CD4-positive, alpha-beta T cell treated with Interleukin-4 for 4 hours (primary cell): ENCODE measurements at regions not wholly inside any gene's neighbourhood (a gene's known extent, or its start where the extent isn't known, plus 50 kb on each side); places are given as distances from the start of the nearest gene placed in this dataset.

ENCODE experiments used
- DNase-seq: peaks from one replicate; pipeline ENCODE4 v3.0.0-alpha.2; 2020

DNA sequence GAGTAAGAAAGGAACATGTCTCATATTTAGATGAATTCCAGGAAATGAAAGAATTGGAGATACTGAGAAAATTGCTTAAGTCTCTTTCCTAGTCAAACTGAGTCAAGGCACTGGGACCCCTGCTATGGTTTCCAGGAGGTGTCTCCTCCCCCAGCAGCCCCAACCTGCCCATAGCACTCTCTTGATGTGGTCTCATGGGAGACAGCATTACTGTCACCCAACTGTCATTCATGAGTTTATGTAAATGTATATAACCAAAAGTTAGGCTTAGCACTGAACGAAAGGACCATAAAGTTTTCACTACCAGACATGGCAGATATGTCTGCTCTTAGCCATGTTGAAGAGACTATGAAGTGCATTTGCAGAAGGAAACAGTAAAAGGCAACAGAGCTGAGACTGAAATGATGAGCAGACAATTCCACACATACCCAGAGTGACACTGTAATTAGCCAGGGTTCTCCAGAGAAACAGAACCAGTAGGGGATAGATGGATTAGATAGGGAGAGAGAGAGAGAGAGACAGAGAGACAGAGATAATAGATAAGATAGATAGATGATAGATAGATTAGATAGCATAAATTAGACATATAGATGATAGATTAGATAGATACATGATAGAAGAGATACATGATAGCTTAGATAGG lies 328.1 kb downstream of the BRD1 start:
- no peak for DNase-seq

DNA sequence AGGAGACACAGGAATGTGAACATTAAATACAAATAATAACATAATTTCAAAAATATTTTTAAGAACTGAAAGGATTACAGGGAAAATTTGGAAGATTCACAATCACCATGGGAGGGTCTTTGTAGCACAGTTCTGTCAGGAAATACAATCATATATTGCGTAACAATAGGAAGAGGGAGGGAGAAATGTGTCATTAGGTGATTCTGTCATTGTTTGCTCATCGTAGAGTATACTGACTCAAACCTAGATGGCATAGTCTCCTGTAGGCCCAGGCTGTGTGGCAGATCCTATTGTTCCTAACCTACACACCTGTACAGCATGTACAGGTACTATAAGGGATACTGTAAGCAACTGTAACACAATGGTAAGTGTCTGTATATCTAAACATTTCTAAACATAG lies 330.4 kb downstream of the BRD1 start:
- DNase-seq, result no peak

DNA sequence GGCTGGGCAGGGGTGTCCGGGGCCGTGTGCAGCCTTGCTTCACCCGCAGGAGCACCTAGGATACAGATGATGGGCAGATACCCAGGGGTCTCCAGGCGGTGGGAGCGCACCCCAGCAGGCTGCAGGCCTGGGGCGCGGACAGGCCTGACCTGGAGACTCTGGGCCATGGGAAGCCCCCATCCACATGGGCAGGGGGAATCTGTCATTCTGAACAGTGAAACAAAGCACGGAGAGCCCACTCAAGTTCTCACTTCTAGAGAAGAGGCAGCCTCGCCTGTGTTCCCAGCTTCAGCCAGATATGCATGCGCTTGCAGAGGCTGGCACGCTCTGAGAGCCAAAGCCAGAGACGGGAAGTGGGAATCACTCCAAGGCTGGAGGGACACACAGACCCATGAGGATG lies 333.1 kb downstream of the BRD1 start:
- no peak for DNase-seq

DNA sequence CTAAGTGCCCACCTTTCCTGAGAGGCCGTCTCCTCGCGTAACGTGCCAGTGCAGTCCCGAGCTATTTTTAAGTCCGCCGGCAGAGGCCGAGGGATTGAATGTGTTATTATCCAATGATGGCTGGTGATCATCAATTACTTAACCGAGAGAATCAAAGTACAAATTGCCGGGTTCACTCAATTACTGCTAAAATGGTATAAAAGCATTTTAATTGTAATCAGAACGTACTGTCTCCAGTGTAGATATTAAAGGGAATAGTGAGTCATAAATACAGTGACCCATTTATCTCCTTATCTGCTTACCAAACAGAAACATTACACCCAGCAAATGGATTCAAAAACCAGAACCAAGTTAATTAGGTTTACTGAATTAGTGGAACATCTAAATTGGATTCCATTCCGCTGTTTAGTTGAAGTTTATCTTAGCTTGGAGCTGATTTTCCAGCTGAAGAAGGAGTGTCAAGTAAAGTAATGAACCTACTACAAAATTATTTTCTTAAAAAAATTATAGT lies 334.9 kb downstream of the BRD1 start:
- DNase-seq, result no peak

DNA sequence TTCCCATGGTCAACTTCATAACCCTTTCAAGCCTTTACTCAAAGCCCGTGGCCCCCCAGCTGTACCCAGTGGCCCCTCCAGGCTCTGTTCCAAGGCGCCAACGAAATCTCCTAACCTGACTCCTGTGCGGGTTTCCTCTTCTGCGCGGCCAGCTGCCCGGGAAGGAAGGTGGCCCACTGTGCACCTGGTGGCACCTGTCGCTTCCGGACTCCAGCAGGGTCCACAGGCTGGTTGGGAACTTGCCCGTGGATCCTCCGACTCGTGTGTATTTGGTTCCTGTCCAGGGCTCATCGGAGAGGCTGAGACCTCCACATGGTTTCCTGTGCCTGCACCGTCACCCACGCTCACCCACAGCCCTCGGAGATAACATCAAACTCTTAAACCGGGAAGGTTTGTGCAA lies 335.4 kb downstream of the BRD1 start:
- no peak for DNase-seq

DNA sequence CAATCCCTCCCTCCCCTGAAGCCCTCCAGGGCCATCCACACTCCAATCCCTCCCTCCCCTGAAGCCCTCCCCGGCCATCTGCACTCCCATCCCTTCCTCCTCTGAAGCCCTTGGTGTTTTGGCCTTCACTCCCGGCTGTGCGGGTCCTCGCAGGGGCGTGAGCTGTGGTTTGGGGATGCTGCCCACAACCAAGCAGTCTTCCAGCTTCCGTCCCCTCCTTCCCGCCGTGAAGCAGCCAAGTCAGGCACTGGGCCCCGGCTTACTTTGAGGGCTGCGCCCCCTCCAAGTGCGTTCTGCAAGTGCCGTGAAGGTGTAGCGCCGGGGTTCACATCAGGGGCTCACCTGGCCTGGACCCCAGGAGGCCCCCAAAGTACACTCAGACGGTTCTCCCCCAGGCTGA lies 335.9 kb downstream of the BRD1 start:
- DNase-seq, result no peak

DNA sequence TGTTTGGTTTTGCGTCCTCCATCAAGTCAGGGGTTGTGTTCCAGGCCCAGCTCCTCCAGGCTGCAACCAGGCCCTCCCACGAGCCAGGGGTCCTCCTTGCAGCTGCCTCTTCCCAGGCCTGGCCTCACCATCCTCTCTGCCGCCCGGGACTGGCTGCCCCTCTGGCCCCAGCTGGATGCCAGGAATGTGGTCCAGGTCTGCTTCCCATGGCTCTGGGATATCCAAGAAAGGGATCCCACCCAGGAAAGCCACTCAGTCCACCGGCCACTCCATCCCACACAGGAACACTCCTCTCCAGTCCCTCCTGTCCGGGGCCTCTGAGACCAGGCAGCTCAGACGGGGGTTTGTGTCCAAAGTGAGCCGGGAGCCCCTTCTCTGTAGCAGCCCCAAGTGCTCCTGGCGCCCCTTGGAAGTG lies 336.4 kb downstream of the BRD1 start:
- no peak for DNase-seq

DNA sequence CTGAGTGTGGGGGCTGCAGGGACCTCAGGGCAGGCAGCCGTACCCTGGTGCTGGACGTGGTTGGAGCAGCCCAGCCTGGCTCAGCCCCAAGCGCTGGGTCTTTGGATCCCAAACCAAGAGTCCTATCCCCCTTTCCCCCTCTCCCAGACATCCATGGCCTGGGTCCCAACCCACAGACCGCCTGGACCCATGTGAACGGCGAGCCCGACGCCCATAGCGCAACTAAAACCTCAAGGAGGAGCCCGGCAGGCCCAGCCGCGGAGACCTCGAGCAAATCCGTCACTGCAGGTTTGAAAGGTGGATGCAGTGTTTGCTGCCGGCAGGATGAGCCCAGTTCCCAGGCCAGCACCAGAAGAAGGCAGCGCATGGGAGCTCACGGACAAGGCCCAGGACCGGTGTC lies 337.0 kb downstream of the BRD1 start:
- DNase-seq, result no peak

DNA sequence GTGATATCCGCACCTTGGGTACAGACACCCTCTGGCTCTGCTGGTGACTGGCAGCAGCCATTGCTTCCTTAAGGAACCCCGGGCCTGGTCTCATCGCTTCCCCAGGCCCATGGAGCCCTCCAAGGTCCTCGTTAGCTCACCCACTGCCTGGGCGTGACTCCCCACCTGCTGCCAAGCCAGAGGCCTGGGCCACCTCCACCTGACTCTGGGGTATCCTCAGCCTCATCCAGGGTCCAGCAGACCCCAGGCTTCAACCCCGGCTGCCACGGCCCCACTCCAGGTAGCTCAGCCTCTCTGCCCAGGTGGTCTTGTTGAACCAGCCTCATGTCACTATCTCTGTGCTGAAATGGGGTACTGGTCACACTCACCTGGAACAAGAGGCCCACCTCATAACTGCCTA lies 337.9 kb downstream of the BRD1 start:
- DNase-seq, result no peak

DNA sequence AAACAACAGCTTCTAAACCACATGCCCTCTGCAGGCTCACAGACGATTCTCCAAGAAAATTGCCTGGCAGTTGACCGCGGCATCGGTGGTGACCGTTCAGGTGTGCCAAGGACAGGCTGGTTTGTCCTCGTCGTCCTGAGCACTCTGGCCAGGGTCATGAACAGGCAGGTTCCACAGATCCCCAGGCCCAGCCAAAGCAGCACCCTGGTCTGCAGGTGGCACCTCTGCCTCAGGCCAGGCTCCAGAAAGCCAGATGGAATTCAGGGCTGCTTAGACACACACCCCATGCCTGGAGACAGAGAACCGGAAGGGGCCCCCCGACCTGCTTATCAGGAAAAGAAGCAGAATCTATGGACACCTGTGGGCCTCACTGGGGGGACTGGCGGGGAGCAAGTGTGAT lies 338.7 kb downstream of the BRD1 start:
- no peak for DNase-seq

DNA sequence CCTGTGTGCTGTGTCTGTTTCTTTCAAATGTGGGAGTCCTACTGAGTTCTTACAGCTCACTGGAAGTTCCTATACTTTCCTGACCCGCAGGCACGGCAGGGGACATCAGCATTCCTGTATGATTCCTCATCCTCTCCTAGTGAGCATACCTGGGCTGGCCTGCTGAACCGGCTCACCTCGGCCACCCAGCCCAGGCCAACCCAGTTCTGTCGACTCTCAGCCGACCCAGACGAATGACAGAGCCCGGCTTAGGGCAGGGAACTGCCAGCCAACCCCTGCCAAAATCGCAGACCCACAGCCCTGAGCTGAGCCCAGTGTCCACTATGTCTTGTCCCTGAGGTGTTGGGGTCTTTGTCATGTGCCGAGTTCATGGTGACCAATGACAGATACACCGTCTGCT lies 339.7 kb downstream of the BRD1 start:
- no peak for DNase-seq

DNA sequence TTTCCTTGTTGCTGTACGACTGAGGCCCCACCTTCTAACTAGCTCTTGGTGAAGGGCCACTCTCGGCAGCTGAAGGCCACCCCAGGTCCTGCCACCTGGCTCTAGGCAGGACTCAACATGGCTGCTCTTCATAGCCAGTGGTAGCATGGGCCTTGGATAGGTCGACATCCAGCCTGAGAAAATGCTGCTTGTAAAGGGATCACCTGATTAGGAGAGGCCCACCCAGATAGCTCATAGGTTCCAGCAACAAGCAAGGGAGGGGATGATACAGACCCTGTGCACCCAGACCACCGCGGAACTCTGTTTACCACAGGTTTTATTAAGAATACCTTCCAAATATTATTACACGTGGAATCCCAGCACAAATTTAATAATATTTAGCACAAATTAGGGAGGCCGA lies 341.4 kb downstream of the BRD1 start:
- no peak for DNase-seq

DNA sequence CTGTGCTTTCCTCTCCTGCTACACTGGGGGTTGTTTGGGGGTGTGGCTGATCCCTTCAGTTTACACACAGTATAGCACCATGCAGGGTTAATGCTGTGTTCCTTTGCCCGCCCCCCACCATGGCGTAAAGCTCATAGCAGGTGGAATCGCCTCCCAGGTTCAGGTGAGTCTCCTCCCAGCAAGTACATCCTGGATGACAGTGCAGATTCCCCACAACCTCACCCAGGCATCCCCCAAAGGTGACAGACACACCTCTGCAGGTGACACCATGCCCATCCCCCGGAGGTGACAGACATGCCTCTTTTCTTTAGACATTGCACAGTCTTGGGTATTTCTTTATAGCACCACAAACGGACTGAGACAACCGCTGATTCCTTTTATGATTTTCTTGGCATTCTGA lies 343.7 kb downstream of the BRD1 start:
- DNase-seq, result no peak

DNA sequence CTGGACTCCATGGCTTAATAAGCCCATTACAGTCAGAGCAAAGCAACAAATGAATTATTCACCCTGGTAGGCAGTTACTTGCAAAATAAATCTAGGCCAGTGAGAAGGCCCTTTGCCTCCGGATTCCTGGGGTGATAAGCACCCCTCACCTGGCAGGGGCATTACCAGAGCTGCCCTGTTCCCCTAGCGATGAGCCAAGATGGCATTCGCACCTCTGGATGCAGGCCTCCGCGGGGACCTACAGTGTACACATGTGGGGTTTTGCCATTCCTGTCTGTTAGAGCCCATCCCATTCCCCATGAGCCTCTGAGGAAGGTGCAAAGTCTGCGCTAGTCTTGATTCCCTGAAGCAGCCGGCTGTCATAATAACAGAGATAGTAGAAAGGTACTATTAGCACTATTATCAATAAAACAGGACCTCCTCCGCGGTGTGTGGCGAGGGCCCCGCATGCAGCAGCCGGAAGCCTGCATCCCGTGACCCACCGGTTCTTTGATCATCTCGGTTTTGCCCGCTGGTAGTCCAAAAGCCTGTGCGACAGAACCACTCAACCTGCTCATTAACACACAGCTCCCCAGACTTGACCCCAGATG lies 344.3 kb downstream of the BRD1 start:
- no peak for DNase-seq

DNA sequence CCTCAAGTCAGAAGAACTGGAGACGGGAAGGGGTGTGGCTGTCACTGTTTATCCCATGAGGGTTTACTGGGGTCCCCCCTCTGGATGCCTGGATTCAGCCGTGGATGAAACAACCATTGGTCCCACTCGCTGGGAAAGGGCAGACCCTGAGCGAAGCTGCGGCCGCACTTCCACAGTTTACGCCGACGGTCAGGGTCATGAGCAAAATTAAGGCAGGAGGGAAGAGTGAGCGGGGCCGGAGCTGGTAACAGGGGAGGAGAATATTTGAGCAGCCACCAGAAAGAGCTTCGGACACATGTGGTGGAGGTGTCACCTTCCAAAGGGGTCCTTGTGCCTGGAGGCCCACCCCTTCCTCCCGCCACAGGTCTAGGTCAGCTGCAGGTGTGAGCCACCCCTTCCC lies 344.9 kb downstream of the BRD1 start:
- DNase-seq, result no peak

DNA sequence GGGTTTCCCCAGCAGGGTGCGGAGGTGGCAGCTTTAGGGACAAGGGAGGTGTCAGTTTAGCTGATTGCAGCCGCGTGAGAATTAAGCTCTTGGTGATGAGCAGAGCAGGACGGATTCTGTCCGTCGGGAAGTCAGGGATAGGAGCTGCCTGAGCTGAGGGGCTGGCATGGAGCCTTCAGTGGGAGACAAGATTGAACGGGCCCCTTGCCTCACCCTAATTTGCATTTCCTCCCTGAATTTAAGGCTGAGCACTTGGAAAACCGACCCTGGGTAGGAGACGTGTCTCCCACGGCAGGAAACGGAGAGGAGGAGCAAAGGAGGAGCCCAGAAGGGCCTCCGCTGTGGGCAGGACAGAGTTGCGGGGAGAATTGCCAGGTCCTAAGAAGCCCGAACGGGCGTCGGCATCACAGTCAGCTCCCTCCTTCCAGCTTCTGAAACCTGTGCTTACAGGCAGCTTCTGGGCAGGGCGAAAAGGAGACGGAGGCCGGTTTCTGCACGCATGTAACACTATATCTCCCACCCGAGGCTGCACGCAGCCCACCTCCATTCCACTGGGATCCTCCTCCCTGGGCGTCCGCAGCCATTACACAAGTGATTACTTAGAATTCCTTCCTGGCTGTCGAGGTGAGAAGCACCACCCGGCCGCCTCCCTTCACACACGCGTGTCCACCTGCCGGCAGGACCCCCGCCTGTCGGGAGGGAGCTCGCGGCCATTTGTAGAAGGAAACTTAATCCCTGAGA lies 345.8 kb downstream of the BRD1 start:
- DNase-seq, result no peak

DNA sequence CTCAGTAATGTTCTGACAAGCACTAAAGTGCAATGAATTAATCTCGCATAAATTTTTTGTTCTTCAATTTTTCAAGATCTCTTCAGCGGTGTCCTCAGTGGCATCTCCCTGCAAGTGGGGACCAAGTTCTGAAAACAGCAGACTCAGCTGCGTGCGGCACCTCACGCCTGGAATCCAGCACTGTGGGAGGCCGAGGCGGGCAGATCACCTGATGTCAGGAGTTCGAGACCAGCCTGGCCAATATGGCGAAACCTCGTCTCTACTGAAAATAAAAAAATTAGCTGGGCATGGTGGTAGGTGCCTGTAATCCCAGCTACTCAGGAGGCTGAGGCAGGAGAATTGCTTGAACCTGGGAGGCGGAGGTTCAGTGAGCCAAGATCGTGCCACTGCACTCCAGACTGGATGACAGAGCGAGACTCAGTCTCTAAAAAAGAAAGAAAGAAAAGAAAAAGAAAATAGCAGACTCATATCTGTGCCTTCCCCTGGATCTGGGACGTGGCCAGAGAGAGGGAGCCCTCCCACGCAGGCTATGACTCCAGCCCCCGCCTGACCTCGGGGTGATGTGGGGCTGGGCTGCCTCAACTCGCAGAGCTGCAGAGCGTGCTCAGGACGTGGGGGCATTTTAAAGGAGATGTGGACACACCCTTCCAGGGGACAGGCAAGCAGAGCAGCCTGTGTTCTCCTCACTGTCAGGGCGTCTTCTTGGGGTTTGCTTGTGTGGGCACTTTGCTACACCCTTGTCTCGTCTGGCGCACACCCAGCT lies 346.6 kb downstream of the BRD1 start:
- DNase-seq, result no peak

DNA sequence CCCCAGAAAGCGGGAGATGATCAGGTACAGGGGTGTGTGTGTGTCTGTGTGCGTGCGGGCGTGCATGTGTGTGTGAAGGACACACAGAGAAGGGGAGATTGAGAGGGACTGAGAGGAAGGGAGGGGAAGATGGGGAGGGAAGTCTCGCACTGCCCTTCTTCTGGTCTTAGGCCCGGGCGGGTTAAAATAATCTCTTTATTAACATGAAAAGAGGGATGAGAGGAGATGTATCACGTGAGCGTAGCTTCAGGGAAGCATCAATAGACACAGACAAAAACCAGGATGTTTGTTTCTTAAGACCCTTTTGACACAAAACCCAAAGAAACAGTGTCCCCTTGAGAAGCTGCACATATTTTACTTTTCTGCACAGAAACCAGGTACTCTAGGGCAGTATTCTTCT lies 347.3 kb downstream of the BRD1 start:
- no peak for DNase-seq

DNA sequence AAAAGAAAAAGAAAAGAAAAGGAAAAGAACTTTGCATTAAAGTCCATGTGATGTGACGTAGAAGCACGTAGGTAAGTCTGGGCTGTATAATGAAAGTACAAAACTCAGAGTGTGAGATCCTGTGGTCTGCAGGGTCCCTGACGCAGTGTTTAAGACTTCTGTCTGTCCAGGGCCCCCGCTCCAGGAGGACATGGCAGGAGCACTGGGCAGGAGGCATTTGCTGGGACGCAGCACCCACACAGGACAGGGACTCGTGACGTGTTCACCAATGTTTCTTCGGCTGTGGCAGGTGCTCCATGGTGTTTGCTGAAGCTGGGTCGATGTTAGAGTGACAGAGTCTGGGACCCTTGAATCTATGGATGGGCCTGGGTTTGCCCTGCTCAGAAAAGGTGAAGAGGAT lies 348.1 kb downstream of the BRD1 start:
- no peak for DNase-seq

DNA sequence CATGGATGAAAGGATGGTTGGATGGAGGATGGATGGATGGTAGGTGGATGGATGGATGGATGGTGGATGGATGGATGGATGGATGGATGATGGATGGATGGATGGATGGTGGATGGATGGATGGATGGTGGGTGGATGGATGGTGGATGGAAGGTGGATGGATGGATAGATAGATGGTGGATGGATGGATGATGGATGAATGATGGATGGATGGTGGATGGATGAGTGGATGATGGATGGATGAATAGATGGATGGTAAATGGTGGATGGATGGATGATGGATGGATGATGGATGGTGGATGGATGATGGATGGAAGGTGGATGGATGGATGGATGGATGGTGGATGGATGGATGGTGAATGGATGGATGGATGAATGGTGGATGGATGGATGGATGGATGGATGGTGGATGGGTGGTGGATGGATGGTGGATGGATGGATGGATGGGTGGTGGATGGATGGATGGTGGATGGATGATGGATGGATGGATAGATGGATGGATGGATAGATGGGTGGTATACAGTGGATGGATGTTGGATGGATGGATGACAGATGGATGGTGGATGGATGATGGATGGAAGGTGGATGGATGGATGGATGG lies 350.8 kb downstream of the BRD1 start:
- no peak for DNase-seq

DNA sequence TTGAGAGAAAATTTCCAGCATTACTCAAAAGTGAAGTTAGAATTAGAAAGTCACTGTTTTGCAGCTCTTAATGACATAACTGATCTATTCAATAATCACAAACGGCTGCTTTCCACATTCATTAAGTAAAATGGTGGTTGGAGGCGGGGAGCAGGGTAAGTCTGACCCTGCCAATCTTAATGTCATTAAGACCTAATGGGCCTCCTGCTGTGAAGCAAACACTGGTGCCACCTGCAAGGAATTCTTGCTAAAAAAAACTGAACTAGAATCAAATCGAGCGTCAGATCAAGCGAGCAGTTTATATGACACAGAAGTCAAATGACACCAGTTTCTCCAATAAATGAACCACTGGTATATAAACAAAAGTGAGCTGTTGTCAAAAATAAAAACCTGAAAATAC lies 351.5 kb downstream of the BRD1 start:
- DNase-seq, result no peak

DNA sequence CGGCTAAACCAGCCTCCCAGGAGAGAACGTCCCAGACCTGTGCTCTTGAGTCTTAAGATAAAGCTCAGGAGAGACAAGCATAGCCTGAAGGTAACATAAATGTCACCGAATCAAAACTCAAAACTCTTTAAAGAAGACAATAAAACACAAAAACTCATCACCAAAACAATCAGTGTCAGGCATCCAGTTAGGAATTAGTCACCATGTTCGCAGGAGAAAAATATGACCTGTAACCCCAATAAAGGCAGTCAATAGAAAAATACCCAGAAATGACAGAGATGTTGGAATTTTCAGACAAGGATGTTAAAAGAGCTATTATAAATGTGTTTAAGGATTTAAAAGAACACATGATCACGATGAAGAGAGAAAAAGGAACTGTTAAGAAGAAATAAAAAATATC lies 352.4 kb downstream of the BRD1 start:
- DNase-seq, result no peak

DNA sequence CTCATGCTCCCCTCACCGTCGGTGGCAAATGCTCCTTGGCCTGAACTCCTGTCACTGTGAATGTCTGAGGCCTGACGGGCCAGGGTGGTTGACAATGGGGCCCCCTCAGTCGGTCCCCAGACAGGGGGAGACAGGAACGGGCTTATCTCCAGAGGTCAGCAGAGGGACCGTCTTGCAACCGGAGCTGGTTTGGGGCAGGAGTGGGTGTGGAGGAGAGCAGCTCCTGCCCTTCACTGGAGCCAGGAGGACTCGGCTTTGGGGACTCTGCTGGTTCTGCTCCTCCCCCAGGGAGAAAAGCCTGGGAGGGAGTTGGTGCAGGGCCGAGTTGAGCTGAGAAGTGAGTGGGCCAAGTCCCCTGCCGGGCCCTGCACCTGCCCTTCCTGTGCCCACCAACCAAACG lies 354.4 kb downstream of the BRD1 start:
- no peak for DNase-seq
